ENCODE measurements at regions not wholly inside any gene's neighbourhood (a gene's known extent, or its start where the extent isn't known, plus 50 kb on each side); places are given as distances from the start of the nearest gene placed in this dataset.
"Not testable (repeated sequence)": the region's sequence is repeated elsewhere in the genome, so short reads cannot be mapped to it uniquely, and the experiment has no call there.

- no peak for DNase-seq
These were observed 616.6 kb upstream of the SEMA6A start for GRCh38 chr5:117191251-117191650.

- no peak for DNase-seq
These were observed 615.2 kb upstream of the SEMA6A start for GRCh38 chr5:117189784-117190183.

GRCh38 chr5:117188211-117188610, 613.6 kb upstream of the SEMA6A start:
- no peak for DNase-seq

- no peak for DNase-seq
These were observed 612.1 kb upstream of the SEMA6A start for GRCh38 chr5:117186751-117187150.

- DNase-seq, result no peak
These were observed 608.7 kb upstream of the SEMA6A start for GRCh38 chr5:117183326-117183725.

- DNase-seq, result no peak
These were observed 607.5 kb upstream of the SEMA6A start for GRCh38 chr5:117182104-117182503.

GRCh38 chr5:117177302-117177701, 602.7 kb upstream of the SEMA6A start:
- no peak for DNase-seq

- DNase-seq, result no peak
These were observed 590.4 kb upstream of the SEMA6A start for GRCh38 chr5:117165068-117165467.

GRCh38 chr5:117161718-117162335, 587.2 kb upstream of the SEMA6A start:
- no peak for DNase-seq

- DNase-seq, result no peak
These were observed 585.8 kb upstream of the SEMA6A start for GRCh38 chr5:117160391-117160790.

- DNase-seq, result no peak
These were observed 574.7 kb upstream of the SEMA6A start for GRCh38 chr5:117149312-117149711.

GRCh38 chr5:117144086-117144485, 569.5 kb upstream of the SEMA6A start:
- DNase-seq, result no peak

- no peak for DNase-seq
These were observed 568.8 kb upstream of the SEMA6A start for GRCh38 chr5:117143406-117143805.

GRCh38 chr5:117138523-117138922, 563.9 kb upstream of the SEMA6A start:
- DNase-seq, result no peak

GRCh38 chr5:117135851-117136250, 561.2 kb upstream of the SEMA6A start:
- DNase-seq, result no peak

GRCh38 chr5:117133198-117133597, 558.6 kb upstream of the SEMA6A start:
- DNase-seq, result no peak

GRCh38 chr5:117131876-117132275, 557.3 kb upstream of the SEMA6A start:
- DNase-seq, result no peak

- no peak for DNase-seq
These were observed 556.5 kb upstream of the SEMA6A start for GRCh38 chr5:117131048-117131679.

GRCh38 chr5:117118499-117118898, 543.9 kb upstream of the SEMA6A start:
- no peak for DNase-seq

- DNase-seq, result not testable (repeated sequence)
These were observed 542.7 kb upstream of the SEMA6A start for GRCh38 chr5:117117314-117117713.

GRCh38 chr5:117110548-117110947, 535.9 kb upstream of the SEMA6A start:
- DNase-seq, result no peak

GRCh38 chr5:117107859-117108258, 533.2 kb upstream of the SEMA6A start:
- no peak for DNase-seq

- no peak for DNase-seq
These were observed 529.1 kb upstream of the SEMA6A start for GRCh38 chr5:117103703-117104102.

GRCh38 chr5:117102591-117102990, 528.0 kb upstream of the SEMA6A start:
- no peak for DNase-seq

- no peak for DNase-seq
These were observed 525.6 kb upstream of the SEMA6A start for GRCh38 chr5:117100176-117100575.

Measured in activated effector memory CD4-positive, alpha-beta T cell treated with anti-CD3 and anti-CD28 coated beads, Interleukin-2, amount 50 U/mL, for 16 hours (primary cell).